GM12878 (cell line): ENCODE measurements at regions not wholly inside any gene's neighbourhood (a gene's known extent, or its start where the extent isn't known, plus 50 kb on each side); places are given as distances from the start of the nearest gene placed in this dataset.

Experiments used
- ATAC-seq: fragments of 200-7000 bp; cut with Tn5 transposase; 3 replicates; pipeline ENCODE4 v1.9.1; 2020; ENCODE audit warnings: mild to moderate bottlenecking, moderate library complexity
- BruUV-seq: library from RNA; stranded (reverse); fragments of 400-500 nt; replicated peaks from 2 replicates; lab custom pipeline; 2021; lab: Mats Ljungman, UMichigan
- CTCF ChIA-PET: fragments of 300-600 bp; sonication (Branson Sonifier 250); formaldehyde crosslinking; extraction: SDS; loops from one replicate; lab custom pipeline; 2021; ENCODE audit warnings: inconsistent platforms; lab: Yijun Ruan, JAX
- POLR2A ChIA-PET: fragments of 350-600 bp; formaldehyde crosslinking; extraction: SDS; loops from one replicate; lab custom pipeline; 2021; ENCODE audit warnings: inconsistent platforms; lab: Charles Lee
- RAD21 ChIA-PET: fragments of 300-600 bp; sonication (Branson Sonifier 250); formaldehyde crosslinking; loops from one replicate; lab custom pipeline; 2023; ENCODE audit warnings: antibody characterized with exemption; ENCODE audit not compliant: unreplicated experiment; lab: Charles Lee
- SMC1A ChIA-PET: fragments of 300-600 bp; sonication (Branson Sonifier 250); formaldehyde crosslinking; loops from one replicate; lab custom pipeline; 2023; ENCODE audit not compliant: unreplicated experiment, uncharacterized antibody; lab: Charles Lee
- DNase-seq: peaks from one replicate; pipeline ENCODE4 v3.0.0-alpha.2; 2011; ENCODE audit warnings: low read depth, low spot score
- FAIRE-seq: peaks from 3 replicates; lab custom pipeline; 2011; peaks lifted over from hg19 to GRCh38; lab: Jason Lieb, UNC
- H2AFZ ChIP-seq: 2 replicates; pipeline ENCODE4 v1.6.0; 2011; ENCODE audit warnings: low read depth, low read length, control low read depth; ENCODE audit not compliant: control insufficient read depth
- H3K27ac ChIP-seq: 2 replicates; pipeline ENCODE4 v1.5.1; 2011; ENCODE audit warnings: control low read depth; ENCODE audit not compliant: control insufficient read depth, insufficient read depth
- H3K27me3 ChIP-seq, 2 experiments: replicated peaks in 1 of 2; 2 replicates each; pipeline versions ENCODE4 v1.6.0 to v1.6.1; 2011; ENCODE audit warnings: low read length in 1 of 2; ENCODE audit not compliant: control insufficient read depth in 2 of 2, insufficient read depth in 2 of 2
- H3K36me3 ChIP-seq, 2 experiments: 2 replicates each; pipeline ENCODE4 v1.5.1; 2011; ENCODE audit warnings: low read length in 1 of 2; ENCODE audit not compliant: control insufficient read depth in 2 of 2, insufficient read depth in 2 of 2
- H3K4me1 ChIP-seq: 2 replicates; pipeline ENCODE4 v1.6.1; 2011; ENCODE audit warnings: mild to moderate bottlenecking, low read length, moderate library complexity, mixed read lengths; ENCODE audit not compliant: control insufficient read depth, insufficient read depth
- H3K4me2 ChIP-seq: 2 replicates; pipeline ENCODE4 v1.6.0; 2011; ENCODE audit warnings: control low read depth; ENCODE audit not compliant: control insufficient read depth, insufficient read depth
- H3K4me3 ChIP-seq: fragments of 200-600 bp; sonication (generic); 2 replicates; pipeline ENCODE4 v1.5.1; 2016
- H3K79me2 ChIP-seq: 2 replicates; pipeline ENCODE4 v1.6.0; 2011; ENCODE audit warnings: low read length; ENCODE audit not compliant: control insufficient read depth, insufficient read depth
- H3K9ac ChIP-seq: 2 replicates; pipeline ENCODE4 v1.8.0; 2011; ENCODE audit warnings: low read length, control low read depth, mixed read lengths; ENCODE audit not compliant: control insufficient read depth, insufficient read depth
- H3K9me3 ChIP-seq: replicated peaks from 3 replicates; pipeline ENCODE4 v1.5.1; 2011; ENCODE audit warnings: mild to moderate bottlenecking, low read length; ENCODE audit not compliant: control insufficient read depth, insufficient read depth
- H4K20me1 ChIP-seq: 2 replicates; pipeline ENCODE4 v1.6.0; 2011; ENCODE audit not compliant: control insufficient read depth, insufficient read depth
- ATF3 ChIP-seq: IDR thresholded peaks from 2 replicates; pipeline ENCODE4 v1.6.1; 2011; ENCODE audit warnings: low read depth, mild to moderate bottlenecking, low read length, moderate library complexity, borderline replicate concordance; ENCODE audit errors: extremely low read depth
- CBFB ChIP-seq: IDR thresholded peaks from 2 replicates; pipeline ENCODE4 v1.6.1; 2016; ENCODE audit warnings: antibody characterized with exemption, low read depth
- ETV6 ChIP-seq, 2 experiments: fragments of 450-650 bp in 1 of 2; IDR thresholded peaks in 1 of 2; conservative IDR thresholded peaks in 1 of 2; 2 replicates each; pipeline ENCODE4 v1.6.1; 2014; ENCODE audit warnings: antibody characterized with exemption in 1 of 2, borderline replicate concordance in 1 of 2, low read depth in 1 of 2, mild to moderate bottlenecking in 1 of 2, moderate library complexity in 1 of 2
- IKZF2 ChIP-seq, 2 experiments: fragments of 450-650 bp; IDR thresholded peaks; 2 replicates each; pipeline ENCODE4 v1.6.1; 2017; ENCODE audit warnings: mild to moderate bottlenecking in 2 of 2, moderate library complexity in 2 of 2
- IRF4 ChIP-seq: IDR thresholded peaks from 2 replicates; pipeline ENCODE4 v1.6.1; 2011; ENCODE audit warnings: low read depth, low read length
- JUND ChIP-seq: IDR thresholded peaks from 2 replicates; pipeline ENCODE4 v1.6.1; 2012; ENCODE audit warnings: low read depth, mild to moderate bottlenecking, low read length, improper control_type of control experiment, moderate library complexity
- LARP7 ChIP-seq: fragments of 450-650 bp; IDR thresholded peaks from 2 replicates; pipeline ENCODE4 v1.6.1; 2017; ENCODE audit warnings: mild to moderate bottlenecking
- RB1 ChIP-seq: fragments of 450-650 bp; formaldehyde crosslinking; IDR thresholded peaks from 2 replicates; pipeline ENCODE4 v1.6.1; 2017; ENCODE audit warnings: mild to moderate bottlenecking, borderline replicate concordance
- TCF3 ChIP-seq: IDR thresholded peaks from 2 replicates; pipeline ENCODE4 v1.6.1; 2012; ENCODE audit warnings: low read depth, mild to moderate bottlenecking, low read length, borderline replicate concordance; ENCODE audit not compliant: insufficient read depth
- ZZZ3 ChIP-seq: IDR thresholded peaks from 2 replicates; pipeline ENCODE4 v1.6.1; 2011; ENCODE audit warnings: low read depth; ENCODE audit not compliant: control insufficient read depth, insufficient read length
- WGBS: methylation state at CpG from one replicate; pipeline ENCODE4 v1.1.6; 2016; ENCODE audit warnings: low lambda C conversion rate; ENCODE audit not compliant: insufficient replicate concordance, insufficient coverage; ENCODE audit errors: missing lambda C conversion rate; 5-methylcytosine and 5-hydroxymethylcytosine counted together
- in situ Hi-C: fragments of 300-500 bp; cut with MboI; formaldehyde crosslinking; loops from 9 replicates; pipeline ENCODE4 v1.14.3; 2018; ENCODE audit warnings: mixed read lengths
- intact Hi-C: fragments of 100-400 bp; cut with micrococcal nuclease; formaldehyde crosslinking; loops from one replicate; pipeline ENCODE4 v1.14.2; 2022; ENCODE audit not compliant: unreplicated experiment

- Histone ChIP-seq H3K9ac (no peak overlapping the region), H4K20me1 (no peaks in the 10 kb centered on the region), H3K4me1 (no peaks in the 10 kb centered on the region), H3K4me3 (no peak overlapping the region), H3K79me2 (no peaks in the 10 kb centered on the region), H2AFZ (no peak overlapping the region), H3K4me2 (no peak overlapping the region), H3K9me3 (no peaks in the 10 kb centered on the region; the same call in 2 of the 3 replicates), H3K27ac (no peak overlapping the region), H3K27me3 (no peaks in the 10 kb centered on the region), H3K36me3 (no peaks in the 10 kb centered on the region)
- POLR2A ChIA-PET = no interaction called here
- no peak for TF ChIP-seq LARP7
- TF ChIP-seq CBFB = no peak
- TF ChIP-seq ATF3 = no peak
- no peak for TF ChIP-seq IKZF2 (IDR thresholded peaks at IDR 0.05)
- no peak for TF ChIP-seq ZZZ3
- TF ChIP-seq ETV6 (conservative IDR thresholded peaks at IDR 0.05 in 1 of 2, IDR thresholded peaks at IDR 0.05 in 1 of 2; ENCODE audit: borderline replicate concordance in 1 of 2, low read depth in 1 of 2) = no peak
- TF ChIP-seq JUND = no peak
- no peak for TF ChIP-seq RB1
- no peak for TF ChIP-seq IRF4
- TF ChIP-seq TCF3 = no peak
- RAD21 ChIA-PET = no interaction called here
- 15% methylated on average over 7 of the region's 7 CpGs for WGBS
- DNase-seq (no peak), FAIRE-seq (no peak), ATAC-seq (no peak)
- in situ Hi-C loops = no loop called here
- intact Hi-C loops = no loop called here
- SMC1A ChIA-PET = no interaction called here
- BruUV-seq = no TSS peak
- CTCF ChIA-PET = no interaction called here
These were observed 557.3 kb upstream of the SALL3 start for GRCh38 chr18:78422336-78422735.
